ENCODE measurements at regions not wholly inside any gene's neighbourhood (a gene's known extent, or its start where the extent isn't known, plus 50 kb on each side); places are given as distances from the start of the nearest gene placed in this dataset.

GRCh38 chr13:78958006-78958405, 299.1 kb upstream of the OBI1 start:
- no peak for TF ChIP-seq CTCF (IDR thresholded peaks at IDR 0.05; ENCODE audit: borderline replicate concordance)
- intact Hi-C loops (cut with micrococcal nuclease), result no loop called here
- H3K4me1 ChIP-seq, result no peaks in the 10 kb centered on the region
- peaks cover 9% of the 10 kb centered on the region for H3K9me3 ChIP-seq (replicated peaks)
- no peak for DNase-seq
- no peak overlapping the region for H3K4me3 ChIP-seq
- no peak overlapping the region for H3K27ac ChIP-seq (replicated peaks)
- no peaks in the 10 kb centered on the region for H3K36me3 ChIP-seq
- peaks cover 3% of the 10 kb centered on the region for H3K27me3 ChIP-seq (ENCODE audit: low read depth)

- intact Hi-C loops (cut with micrococcal nuclease), result no loop called here
- H3K36me3 ChIP-seq, result no peaks in the 10 kb centered on the region
- H3K4me3 ChIP-seq, result no peak overlapping the region
- no peaks in the 10 kb centered on the region for H3K4me1 ChIP-seq
- no peak for DNase-seq
- TF ChIP-seq CTCF (IDR thresholded peaks at IDR 0.05; ENCODE audit: borderline replicate concordance), result no peak
- H3K9me3 ChIP-seq (replicated peaks), result no peaks in the 10 kb centered on the region
- no peaks in the 10 kb centered on the region for H3K27me3 ChIP-seq (ENCODE audit: low read depth)
- H3K27ac ChIP-seq (replicated peaks), result no peak overlapping the region
Observed at GRCh38 chr13:78940455-78941130, 281.6 kb upstream of the OBI1 start.

GRCh38 chr13:78934336-78934735, 275.4 kb upstream of the OBI1 start:
- Histone ChIP-seq H3K27me3 (ENCODE audit: low read depth) (no peaks in the 10 kb centered on the region), H3K27ac (replicated peaks) (no peak overlapping the region), H3K36me3 (no peaks in the 10 kb centered on the region), H3K4me3 (no peak overlapping the region), H3K4me1 (no peaks in the 10 kb centered on the region), H3K9me3 (replicated peaks) (peaks cover 12% of the 10 kb centered on the region)
- no peak for DNase-seq
- intact Hi-C loops (cut with micrococcal nuclease), result no loop called here
- no peak for TF ChIP-seq CTCF (IDR thresholded peaks at IDR 0.05; ENCODE audit: borderline replicate concordance)

GRCh38 chr13:78915015-78915414, 256.1 kb upstream of the OBI1 start:
- no peaks in the 10 kb centered on the region for H3K27me3 ChIP-seq (ENCODE audit: low read depth)
- no peak for DNase-seq
- H3K36me3 ChIP-seq, result no peaks in the 10 kb centered on the region
- H3K4me1 ChIP-seq, result no peaks in the 10 kb centered on the region
- intact Hi-C loops (cut with micrococcal nuclease), result no loop called here
- H3K27ac ChIP-seq (replicated peaks), result no peak overlapping the region
- H3K9me3 ChIP-seq (replicated peaks), result no peaks in the 10 kb centered on the region
- no peak overlapping the region for H3K4me3 ChIP-seq
- no peak for TF ChIP-seq CTCF (IDR thresholded peaks at IDR 0.05; ENCODE audit: borderline replicate concordance)

GRCh38 chr13:78913656-78914055, 254.7 kb upstream of the OBI1 start:
- no peaks in the 10 kb centered on the region for H3K9me3 ChIP-seq (replicated peaks)
- no peaks in the 10 kb centered on the region for H3K27me3 ChIP-seq (ENCODE audit: low read depth)
- H3K36me3 ChIP-seq, result no peaks in the 10 kb centered on the region
- H3K27ac ChIP-seq (replicated peaks), result no peak overlapping the region
- intact Hi-C loops (cut with micrococcal nuclease), result no loop called here
- no peak for TF ChIP-seq CTCF (IDR thresholded peaks at IDR 0.05; ENCODE audit: borderline replicate concordance)
- no peak for DNase-seq
- no peak overlapping the region for H3K4me3 ChIP-seq
- H3K4me1 ChIP-seq, result no peaks in the 10 kb centered on the region

Measured in left ventricle myocardium inferior (tissue), 1 donor.